SH-SY5Y (cell line): ENCODE measurements at regions not wholly inside any gene's neighbourhood (a gene's known extent, or its start where the extent isn't known, plus 50 kb on each side); places are given as distances from the start of the nearest gene placed in this dataset.

Experiments used
- GATA2 ChIP-seq: IDR thresholded peaks from 2 replicates; pipeline ENCODE4 v1.6.1; 2011; ENCODE audit warnings: mild to moderate bottlenecking, low read depth, low read length
- GATA3 ChIP-seq: IDR thresholded peaks from 2 replicates; pipeline ENCODE4 v1.6.1; 2011; ENCODE audit warnings: low read depth, mild to moderate bottlenecking, low read length, moderate library complexity

DNA sequence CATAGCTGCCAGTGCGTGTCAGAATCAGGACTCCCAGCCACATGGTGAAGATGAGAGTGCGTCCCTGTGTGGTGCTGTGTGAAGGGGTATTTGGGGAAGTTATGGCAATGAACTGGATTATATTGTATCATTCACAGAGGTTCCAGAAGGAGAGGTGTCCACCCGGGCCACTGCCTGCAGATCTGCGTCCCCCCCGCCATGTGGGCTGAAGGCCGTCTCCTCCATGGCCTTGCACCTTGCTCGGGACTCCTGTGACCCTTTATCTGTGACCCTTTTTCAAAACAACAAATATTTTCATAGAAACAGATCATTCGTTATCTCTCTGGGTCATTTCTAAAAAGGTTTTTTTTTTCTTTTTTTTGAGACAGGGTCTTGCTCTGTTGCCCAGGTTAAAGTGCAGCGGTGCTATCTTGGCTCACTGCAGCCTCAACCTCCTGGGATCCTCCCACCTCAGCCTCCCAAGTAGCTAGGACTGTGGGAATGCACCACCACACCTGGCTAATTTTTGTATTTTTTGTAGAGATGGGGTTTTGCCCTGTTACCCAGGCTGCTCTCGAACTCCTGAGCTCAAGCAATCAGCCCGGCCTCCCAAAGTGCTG is 120.2 kb upstream of the ERRFI1 start:
- TF ChIP-seq GATA2 (no peak), GATA3 (no peak)
